ENCODE measurements at regions not wholly inside any gene's neighbourhood (a gene's known extent, or its start where the extent isn't known, plus 50 kb on each side); places are given as distances from the start of the nearest gene placed in this dataset.
"Not testable (repeated sequence)": the region's sequence is repeated elsewhere in the genome, so short reads cannot be mapped to it uniquely, and the experiment has no call there.

DNA sequence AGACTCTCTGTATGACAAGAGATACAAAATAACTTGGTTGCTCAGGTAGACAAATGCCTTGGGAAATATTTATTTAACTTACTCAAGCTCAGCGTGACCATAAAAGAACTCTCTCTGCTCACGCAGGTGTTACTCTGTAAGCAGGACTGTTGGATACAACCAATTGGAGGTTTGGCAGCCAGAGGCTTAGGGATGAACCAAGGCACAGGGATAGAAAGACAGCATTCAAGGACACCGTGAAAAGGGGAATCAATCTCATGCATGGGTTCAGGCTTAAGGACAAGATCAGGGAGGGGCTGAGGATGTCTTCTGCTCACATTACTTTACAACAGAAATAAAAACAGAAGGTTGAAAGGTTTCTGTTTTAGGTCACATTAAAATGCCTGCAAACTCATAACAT lies 389.0 kb upstream of the BRINP1 start:
- DNase-seq (ENCODE audit: low spot score) = no peak

DNA sequence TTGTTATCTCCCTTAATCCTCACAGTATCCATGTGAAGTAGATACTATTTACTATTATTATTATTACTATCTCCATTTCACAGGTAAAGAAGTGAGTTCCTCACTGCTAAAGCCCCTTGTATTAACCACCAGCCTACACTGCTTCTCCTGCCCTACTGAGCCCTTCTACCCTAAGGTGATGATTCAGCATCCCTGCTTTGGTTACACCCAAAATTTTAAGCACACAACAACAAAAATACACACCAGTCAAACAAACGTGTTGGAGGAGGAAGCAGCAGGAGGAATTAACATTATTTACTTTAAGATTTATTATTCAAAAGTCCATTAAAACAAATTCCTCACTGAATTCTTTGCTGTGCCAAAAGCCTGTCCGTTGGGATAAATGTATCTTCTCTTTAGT lies 370.2 kb upstream of the BRINP1 start:
- DNase-seq (ENCODE audit: low spot score) = no peak

DNA sequence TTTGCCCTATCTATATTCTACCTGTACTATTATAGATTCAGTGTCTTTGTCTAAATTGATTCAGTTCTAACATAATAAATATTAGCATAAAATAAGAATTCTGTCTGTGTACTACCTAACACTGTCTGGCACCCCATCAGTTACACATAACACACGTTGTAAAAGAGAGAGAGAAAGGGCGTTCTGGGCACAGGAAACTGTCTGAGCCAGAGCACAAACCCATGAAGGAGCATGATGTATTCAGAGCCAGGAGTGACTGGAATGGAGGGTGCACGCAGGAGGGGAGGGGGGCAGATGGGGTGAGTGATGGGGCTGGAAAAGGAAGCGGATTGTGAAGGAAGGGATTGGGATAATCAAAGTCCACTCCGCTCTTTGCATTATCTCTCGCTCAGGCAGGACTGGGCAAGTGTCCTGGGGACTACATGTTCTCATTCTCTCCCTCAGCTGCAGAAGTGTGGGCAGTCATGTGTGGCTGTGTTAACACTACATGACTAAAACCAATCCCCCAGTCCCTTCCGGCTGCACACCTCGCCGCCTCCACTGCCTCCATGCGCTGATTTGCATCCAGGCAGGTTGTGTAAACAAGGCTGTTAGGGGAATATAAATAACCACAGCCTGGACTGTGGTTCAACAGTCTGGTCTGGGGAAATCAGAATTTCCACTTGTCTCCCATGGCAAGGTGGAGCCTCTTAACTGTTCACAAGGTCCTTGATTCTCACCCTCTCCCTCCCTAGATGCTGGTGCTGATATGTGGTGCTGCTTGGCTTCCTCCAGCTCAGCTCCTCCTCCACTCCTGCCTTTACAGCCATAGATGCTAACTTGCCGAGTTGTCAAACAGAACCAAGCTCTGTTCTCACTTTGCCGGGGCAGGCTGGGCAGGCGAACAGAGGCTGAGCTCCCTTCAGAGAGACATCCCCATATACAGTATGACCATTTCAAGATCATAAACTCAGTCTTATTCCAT lies 367.5 kb upstream of the BRINP1 start:
- DNase-seq (ENCODE audit: low spot score) = no peak

DNA sequence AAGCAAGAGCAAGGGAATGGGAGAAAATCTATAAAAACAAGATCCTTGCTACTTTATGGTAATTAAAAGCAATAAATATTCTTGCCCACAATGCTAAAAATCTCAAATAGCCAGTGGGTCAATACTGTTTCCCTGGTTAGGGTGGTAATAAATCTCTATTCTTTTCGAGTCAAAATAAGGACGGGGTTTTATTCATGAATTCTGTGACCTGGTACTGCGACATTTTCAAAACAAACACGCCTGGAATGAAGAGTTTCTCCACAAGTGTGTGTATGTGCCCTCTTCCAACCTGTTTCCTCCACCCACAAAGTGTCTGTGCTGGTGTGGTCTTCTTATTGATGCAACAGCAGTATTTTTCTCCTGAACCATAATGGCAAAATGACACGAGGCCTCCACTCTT lies 358.8 kb upstream of the BRINP1 start:
- no peak for DNase-seq (ENCODE audit: low spot score)

DNA sequence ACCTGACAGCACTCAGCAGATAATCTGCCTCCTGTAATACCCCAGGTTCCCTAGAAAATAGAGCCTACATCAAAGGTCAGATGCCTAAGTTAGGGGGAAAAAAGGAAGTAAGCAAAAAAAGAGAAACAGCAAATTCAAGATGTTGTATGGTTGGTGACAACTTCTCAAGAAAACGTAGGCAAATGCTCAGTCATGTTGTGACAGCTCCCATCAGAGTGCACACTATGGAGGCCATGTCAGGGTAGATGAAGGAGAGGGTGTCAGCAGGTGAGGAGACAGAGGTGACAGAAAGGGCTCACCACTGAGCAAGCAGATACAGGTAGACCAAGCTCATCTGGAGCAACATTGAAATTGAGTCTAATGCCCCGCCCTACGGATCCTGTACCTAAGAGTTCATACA lies 356.8 kb upstream of the BRINP1 start:
- DNase-seq (ENCODE audit: low spot score) = no peak

GRCh38 chr9:119722384-119722783 lies 353.1 kb upstream of the BRINP1 start:
- DNase-seq (ENCODE audit: low spot score) = no peak

DNA sequence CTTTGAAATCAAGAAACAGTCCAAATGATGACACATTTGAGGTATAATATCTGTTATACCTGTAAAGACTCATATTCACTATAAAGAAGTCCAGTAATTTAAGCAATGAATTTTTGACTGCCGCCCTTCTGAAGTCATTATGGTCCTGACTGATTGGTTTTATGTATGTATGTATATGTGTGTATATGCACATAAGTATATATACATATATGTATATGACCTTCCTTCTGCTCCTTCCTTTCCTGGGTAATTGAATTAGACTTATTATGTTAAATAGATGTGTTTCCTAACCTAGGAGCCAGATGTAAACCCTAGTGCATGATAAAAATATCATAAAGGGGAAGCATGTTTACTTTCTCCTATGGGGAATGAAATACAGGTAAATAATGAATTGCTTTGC lies 343.1 kb upstream of the BRINP1 start:
- DNase-seq (ENCODE audit: low spot score) = no peak

DNA sequence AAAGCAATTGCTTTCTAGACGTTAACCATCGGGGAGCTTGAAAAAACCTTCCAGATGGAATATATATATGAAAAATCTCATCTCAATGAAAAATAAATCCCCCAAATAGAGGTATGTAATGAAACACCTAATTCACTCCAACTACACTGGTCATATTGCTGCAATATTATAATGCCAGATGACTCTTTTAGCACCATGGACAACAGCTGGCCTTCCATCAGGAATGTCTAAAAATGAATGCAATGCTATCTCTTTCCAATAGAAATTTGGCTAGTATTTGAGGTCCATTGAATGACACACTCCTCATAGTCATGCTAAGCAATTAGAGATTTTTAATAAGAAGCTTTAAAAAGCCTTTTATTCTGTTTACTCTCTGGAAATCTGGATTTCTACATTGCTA lies 340.2 kb upstream of the BRINP1 start:
- no peak for DNase-seq (ENCODE audit: low spot score)

DNA sequence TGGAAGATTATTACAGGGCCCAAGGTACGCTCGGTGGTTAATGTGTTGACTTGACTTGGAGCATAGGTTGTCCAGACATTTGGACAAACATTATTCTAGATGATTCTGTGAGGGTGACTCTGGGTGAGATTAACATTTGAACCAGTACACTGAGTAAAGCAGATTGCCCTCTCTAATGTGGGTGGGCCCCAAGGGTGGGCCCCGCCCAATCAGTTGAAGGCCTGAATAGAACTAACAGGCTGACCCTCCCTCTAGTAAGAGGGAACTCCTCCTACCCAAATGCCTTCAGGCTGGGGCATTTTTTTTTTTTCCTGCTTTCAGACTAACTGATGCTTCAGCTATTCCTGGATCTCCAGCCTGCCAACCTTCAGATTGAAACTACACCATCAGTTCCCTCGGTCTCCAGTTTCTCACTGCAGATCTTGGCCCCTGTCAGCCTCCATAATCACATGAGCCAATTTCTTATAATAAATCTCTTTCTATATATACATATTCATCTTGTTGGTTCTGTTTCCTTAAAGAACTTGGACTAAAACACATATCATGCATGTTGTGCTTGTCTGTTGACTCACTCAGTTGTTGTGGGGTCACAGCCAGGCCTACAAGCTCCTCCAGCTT lies 338.1 kb upstream of the BRINP1 start:
- DNase-seq (ENCODE audit: low spot score) = no peak

DNA sequence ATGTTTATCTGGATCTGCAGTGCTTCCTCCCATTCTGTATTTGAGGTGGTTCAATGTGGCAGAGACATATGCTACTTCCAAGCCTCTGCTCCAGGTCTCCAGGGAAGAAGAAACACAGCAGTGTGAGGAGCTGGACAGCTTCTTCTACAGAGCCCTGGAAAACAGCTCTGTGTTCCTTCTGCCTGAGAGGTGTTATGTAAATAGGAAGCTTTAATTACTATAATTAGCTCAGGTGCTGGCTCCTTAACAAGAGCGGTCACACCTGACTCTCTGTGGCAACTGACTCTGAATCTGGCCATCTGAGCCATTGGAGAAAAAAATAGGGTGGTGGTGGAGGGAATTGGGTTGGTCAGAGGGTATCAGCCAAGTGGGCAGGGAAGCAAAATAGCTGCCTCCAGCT lies 332.4 kb upstream of the BRINP1 start:
- DNase-seq (ENCODE audit: low spot score) = no peak

- DNase-seq (ENCODE audit: low spot score) = no peak
Measured at GRCh38 chr9:119698535-119698934, 329.3 kb upstream of the BRINP1 start.

GRCh38 chr9:119697996-119698395 lies 328.8 kb upstream of the BRINP1 start:
- DNase-seq (ENCODE audit: low spot score) = no peak

GRCh38 chr9:119689879-119690278 lies 320.6 kb upstream of the BRINP1 start:
- no peak for DNase-seq (ENCODE audit: low spot score)

- DNase-seq (ENCODE audit: low spot score) = no peak
Measured at GRCh38 chr9:119688547-119688946, 319.3 kb upstream of the BRINP1 start.

DNA sequence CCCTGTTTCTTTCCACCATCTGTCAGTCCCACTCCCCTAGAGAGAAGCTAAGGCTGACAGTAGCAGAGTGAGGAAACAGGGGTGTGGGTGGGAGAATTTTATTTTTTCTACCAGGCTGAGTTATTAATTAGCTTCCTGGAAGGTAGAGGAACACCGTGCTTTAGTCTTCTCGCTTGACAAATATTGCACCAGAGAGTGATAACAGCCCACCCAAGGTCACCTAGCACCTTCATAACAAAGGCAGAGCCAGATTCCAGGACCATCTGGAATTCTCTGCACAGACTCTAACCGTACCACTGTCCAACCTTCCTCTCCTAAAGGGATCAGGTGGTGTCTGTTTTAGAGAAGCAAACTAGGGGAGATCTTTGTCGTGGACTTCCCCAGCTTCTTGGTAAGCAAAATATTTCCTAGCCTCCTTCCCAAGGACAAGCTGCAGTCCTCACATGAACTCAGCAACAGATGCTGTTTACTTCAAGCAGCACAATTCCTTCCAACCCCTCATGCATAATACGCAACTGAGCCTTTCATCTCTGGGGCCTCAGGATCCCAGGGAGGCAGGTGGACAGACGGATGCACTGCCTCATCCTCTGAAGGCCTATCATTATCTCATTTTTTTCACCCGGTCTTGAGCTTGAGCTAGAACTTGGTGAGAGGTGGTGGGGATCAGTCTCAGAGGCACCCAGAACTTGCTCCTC lies 308.7 kb upstream of the BRINP1 start:
- DNase-seq (ENCODE audit: low spot score) = no peak

GRCh38 chr9:119675951-119676350 lies 306.7 kb upstream of the BRINP1 start:
- DNase-seq (ENCODE audit: low spot score) = no peak

- not testable (repeated sequence) for DNase-seq (ENCODE audit: low spot score)
Measured at GRCh38 chr9:119672763-119673162, 303.5 kb upstream of the BRINP1 start.

DNA sequence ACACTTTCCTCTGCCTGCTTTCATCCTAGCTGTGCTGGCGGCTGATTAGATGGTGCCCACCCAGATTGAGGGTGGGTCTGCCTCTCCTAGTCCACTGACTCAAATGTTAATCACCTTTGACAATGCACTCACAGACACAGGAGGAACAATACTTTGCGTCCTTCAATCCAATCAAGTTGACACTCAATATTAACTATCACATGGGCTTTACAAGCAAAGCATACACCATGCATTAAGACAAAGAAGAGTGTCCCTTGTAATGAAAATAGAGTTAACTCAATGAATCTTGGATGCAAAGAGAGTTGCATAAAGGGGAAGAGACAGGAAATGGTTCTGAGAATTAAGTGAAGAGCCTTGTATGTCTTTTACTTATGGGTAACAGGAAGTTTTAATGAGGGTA lies 298.7 kb upstream of the BRINP1 start:
- no peak for DNase-seq (ENCODE audit: low spot score)

- no peak for DNase-seq (ENCODE audit: low spot score)
Measured at GRCh38 chr9:119667163-119667562, 297.9 kb upstream of the BRINP1 start.

DNA sequence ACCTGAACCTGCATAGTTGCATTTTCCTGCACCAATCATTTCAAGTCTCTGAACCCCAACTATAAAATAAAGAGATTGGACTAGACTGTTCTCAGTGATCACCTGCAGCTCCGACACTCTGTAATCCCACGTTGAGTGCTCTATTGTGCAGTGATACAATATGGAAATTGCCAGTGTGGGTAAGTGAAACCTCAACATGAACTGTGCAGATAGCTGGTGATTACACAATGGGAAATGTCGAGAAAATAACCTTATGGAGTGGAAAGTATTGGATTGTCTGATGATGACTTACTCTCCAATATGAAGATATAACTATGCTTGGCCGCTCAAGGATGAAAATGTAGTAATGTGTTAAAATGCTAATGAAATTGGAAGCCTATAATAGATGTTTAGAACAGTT lies 293.1 kb upstream of the BRINP1 start:
- DNase-seq (ENCODE audit: low spot score) = no peak

- no peak for DNase-seq (ENCODE audit: low spot score)
Measured at GRCh38 chr9:119652931-119653330, 283.7 kb upstream of the BRINP1 start.

DNA sequence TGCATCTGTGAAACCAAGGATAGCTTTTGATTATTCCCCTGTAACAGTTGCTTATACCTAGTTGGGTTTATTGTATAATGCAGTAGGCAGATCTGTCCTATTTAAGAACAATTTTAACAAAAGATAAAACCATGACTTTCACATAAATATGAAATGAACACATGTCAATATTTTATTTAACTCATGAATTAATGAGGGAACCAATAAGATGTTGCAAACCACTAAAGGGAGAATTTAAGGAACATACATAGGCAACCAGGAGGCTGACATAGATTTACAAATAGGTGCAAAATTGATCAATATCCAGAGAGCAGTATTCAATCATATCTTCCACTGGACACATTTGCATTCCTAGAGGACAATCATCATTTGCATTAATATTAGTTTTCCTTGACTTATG lies 280.0 kb upstream of the BRINP1 start:
- no peak for DNase-seq (ENCODE audit: low spot score)
